DOHH2 (cell line): ENCODE measurements at regions not wholly inside any gene's neighbourhood (a gene's known extent, or its start where the extent isn't known, plus 50 kb on each side); places are given as distances from the start of the nearest gene placed in this dataset.

ENCODE experiments used
- CTCF ChIP-seq: fragments of 200-600 bp; sonication (generic); IDR thresholded peaks from one replicate; pipeline ENCODE4 v1.5.1; 2014; ENCODE audit warnings: antibody characterized with exemption, mild to moderate bottlenecking, low read depth, low read length; ENCODE audit not compliant: poor library complexity, severe bottlenecking
- EZH2phosphoT487 ChIP-seq: fragments of 200-600 bp; sonication (generic); IDR thresholded peaks from 2 replicates; pipeline ENCODE4 v1.6.1; 2017; ENCODE audit warnings: borderline replicate concordance, mild to moderate bottlenecking, antibody characterized with exemption, low read length, moderate library complexity, mixed read lengths

DNA sequence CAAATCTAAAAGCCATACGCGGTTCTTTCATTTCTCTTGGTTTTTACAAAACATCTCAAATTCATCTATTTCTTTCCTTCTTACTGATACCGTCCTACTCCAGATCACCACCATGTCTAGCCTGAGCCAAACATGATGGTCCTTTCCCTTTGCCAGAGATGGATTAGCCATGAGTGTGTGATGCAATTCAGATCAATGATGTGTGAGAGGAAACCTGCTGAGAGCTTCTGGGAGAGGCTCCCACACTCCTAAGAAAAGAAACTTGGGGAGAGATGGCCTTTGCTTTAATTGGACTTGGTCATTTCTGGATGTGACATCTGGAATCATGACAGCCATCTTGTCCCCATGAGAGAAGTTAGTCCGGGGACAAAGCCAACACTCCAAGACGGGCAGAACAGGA lies 367.2 kb downstream of the FGFR2 start:
- TF ChIP-seq CTCF, result no peak
- TF ChIP-seq EZH2phosphoT487, result no peak
